ENCODE measurements at regions not wholly inside any gene's neighbourhood (a gene's known extent, or its start where the extent isn't known, plus 50 kb on each side); places are given as distances from the start of the nearest gene placed in this dataset.

DNA sequence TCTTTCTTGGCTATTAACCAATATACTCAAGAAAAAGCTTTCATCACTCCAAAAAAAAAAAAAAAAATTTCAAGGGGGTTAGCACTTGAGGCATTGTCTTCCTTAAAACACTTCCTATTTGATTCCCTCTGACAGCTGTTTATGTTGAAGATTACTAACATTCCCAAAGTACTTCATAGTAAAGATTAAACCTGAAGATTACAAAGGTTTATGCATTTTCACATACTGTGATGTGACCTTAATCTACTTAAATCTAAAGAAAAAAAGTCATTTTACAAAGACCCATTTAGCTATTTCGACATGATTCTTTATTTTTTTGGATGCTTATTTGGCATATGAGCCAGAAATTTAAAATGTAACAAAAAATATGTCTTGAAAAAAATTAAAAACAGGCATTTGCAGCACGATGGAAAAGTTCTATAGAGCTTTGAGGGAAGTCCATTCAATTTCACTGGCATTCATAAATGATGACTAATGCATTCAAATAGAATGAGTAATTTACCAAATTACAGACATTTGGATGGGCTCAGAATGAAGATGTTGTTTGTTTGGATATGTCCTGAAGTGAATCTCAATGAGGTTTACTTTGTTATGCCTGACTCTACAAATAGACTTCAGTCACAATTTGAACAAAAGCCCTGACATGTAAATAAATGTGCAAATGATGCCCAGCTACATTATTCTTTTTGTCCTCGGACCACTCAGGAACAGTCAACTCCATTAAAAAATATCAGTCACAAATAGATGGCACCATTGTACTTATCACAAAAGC is 674.6 kb upstream of the MARCKS start:
- Mint-ChIP-seq H3K36me3 (ENCODE audit: low read depth) (no peaks in the 10 kb centered on the region), H3K4me1 (no peaks in the 10 kb centered on the region), H3K27ac (no peak overlapping the region), H3K9me3 (no peaks in the 10 kb centered on the region), H3K27me3 (no peaks in the 10 kb centered on the region), H3K4me3 (no peak overlapping the region)
- ATAC-seq (no peak), DNase-seq (no peak)

DNA sequence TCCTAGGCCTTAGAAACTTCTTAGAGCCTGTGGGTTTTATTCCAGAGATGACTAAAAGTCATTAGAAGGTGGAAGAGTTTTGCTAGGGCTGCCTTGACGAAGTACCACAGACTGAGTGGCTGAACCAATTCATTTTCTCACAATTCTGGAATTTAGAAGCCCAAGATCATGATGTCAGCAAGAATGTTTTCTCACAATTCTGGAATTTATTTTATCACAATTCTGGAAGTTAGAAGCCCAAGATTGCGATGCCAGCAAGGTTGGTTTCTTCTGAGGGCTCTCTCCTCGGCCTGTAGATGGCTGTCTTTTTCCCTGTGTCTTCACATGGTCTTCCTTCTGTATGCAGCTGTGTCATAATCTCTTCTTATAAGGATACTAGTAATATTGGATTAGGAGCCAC is 672.9 kb upstream of the MARCKS start:
- H3K36me3 Mint-ChIP-seq (ENCODE audit: low read depth) = no peaks in the 10 kb centered on the region
- no peaks in the 10 kb centered on the region for H3K27me3 Mint-ChIP-seq
- H3K4me1 Mint-ChIP-seq = no peaks in the 10 kb centered on the region
- no peak overlapping the region for H3K27ac Mint-ChIP-seq
- no peak overlapping the region for H3K4me3 Mint-ChIP-seq
- ATAC-seq (no peak), DNase-seq (no peak)
- no peaks in the 10 kb centered on the region for H3K9me3 Mint-ChIP-seq

DNA sequence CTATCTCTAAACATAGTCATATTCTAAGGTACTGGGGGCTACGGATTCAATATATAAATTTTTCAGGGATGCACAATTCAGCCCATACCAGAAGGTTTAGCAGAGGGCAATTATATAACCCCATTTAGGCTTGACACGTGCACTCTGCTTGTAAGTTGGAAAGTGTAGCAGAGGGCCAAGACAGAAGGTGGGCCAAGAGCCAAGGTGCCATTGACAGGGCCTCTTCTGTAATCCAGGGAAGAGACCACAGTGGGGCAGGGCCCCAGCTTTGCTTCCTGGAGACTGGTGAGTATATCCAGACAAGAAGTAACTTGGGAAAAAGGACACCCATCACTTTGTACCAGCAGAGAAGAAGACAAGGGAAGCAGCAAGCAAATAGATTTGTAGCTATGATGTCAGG is 672.4 kb upstream of the MARCKS start:
- H3K27ac Mint-ChIP-seq = no peak overlapping the region
- H3K27me3 Mint-ChIP-seq = no peaks in the 10 kb centered on the region
- no peaks in the 10 kb centered on the region for H3K4me1 Mint-ChIP-seq
- no peaks in the 10 kb centered on the region for H3K36me3 Mint-ChIP-seq (ENCODE audit: low read depth)
- H3K4me3 Mint-ChIP-seq = no peak overlapping the region
- ATAC-seq (no peak), DNase-seq (no peak)
- no peaks in the 10 kb centered on the region for H3K9me3 Mint-ChIP-seq

DNA sequence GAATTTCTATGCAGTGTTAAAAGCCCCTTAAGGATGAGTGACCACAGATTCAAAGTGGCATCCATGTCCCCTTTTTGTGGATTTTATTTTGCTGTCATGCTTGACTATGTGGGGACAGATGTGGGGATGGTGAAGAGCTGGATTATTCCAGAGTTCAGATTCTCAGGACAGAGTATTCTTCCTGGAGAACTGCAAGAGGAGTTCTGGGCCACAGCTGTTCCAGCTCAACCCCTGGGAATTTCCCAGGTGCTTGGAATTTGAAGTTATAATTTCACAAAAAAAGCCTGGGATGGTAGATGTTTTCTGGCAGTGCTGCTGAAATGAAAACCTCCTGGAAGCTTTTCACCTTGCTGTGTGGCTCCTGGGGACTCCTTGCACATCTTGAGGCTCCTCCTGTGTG is 671.8 kb upstream of the MARCKS start:
- Mint-ChIP-seq H3K27me3 (no peaks in the 10 kb centered on the region), H3K4me3 (no peak overlapping the region), H3K9me3 (no peaks in the 10 kb centered on the region), H3K27ac (no peak overlapping the region), H3K36me3 (ENCODE audit: low read depth) (no peaks in the 10 kb centered on the region), H3K4me1 (no peaks in the 10 kb centered on the region)
- ATAC-seq = no peak
- DNase-seq = no peak

DNA sequence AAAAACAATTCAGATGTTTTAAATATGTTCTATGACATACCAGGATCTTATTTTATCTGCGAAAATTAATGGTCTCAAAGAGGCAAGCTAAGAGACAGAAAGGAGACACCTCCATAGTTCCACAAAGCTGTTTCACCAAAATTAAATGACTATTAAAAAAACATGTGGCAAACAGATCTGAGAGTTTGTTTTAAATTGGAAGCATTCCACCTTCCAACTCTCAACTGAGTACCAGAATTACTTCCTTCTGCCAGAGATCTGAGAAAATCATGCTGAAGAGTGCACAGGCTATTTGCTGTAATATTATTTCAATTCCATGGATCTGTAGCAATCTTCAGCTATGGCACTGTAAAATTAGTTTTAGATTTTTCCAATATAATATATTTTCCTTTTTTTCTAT is 669.5 kb upstream of the MARCKS start:
- no peaks in the 10 kb centered on the region for H3K9me3 Mint-ChIP-seq
- ATAC-seq = no peak
- H3K36me3 Mint-ChIP-seq (ENCODE audit: low read depth) = no peaks in the 10 kb centered on the region
- no peak overlapping the region for H3K27ac Mint-ChIP-seq
- H3K4me3 Mint-ChIP-seq = no peak overlapping the region
- DNase-seq = no peak
- no peaks in the 10 kb centered on the region for H3K27me3 Mint-ChIP-seq
- H3K4me1 Mint-ChIP-seq = no peaks in the 10 kb centered on the region

DNA sequence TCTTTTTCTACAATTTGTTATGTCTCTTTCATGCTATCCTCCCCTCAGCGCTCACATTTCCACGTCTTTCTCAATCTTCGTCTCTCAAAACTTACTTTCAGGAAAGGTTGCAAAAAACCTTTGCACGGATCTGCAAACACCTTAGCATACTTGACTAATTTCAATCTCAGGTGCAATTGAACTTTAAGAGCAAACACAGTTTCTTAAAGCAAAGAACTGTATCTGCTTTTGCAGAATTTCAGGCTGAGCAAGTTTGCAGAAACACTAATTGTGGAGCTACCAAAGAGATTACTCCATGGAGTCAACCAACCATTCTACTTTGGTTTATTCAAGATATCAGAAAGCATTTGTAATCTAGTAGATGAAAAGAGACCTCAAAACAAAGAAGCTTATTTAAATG is 668.2 kb upstream of the MARCKS start:
- Mint-ChIP-seq H3K27ac (no peak overlapping the region), H3K4me1 (no peaks in the 10 kb centered on the region), H3K36me3 (ENCODE audit: low read depth) (no peaks in the 10 kb centered on the region), H3K27me3 (no peaks in the 10 kb centered on the region), H3K4me3 (no peak overlapping the region), H3K9me3 (no peaks in the 10 kb centered on the region)
- ATAC-seq (no peak), DNase-seq (no peak)

DNA sequence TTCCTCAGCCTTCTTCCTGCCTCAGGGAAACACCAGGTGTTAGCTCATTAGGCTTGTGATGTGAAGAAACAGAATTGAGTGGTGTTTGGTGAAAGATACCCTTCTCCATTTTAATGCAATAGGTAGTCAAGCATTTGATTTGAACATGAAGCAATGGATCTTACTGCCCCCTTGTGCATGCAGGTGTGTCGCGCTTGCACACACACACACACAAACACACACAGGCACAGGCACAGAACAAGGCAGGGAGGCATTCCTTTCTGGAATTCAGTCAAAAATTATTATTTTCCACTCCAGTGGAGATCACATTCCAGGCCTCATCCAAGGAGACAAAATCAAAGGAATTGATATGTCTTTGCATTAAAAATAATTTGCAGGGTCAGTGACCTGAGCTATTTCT is 667.0 kb upstream of the MARCKS start:
- no peak overlapping the region for H3K27ac Mint-ChIP-seq
- no peaks in the 10 kb centered on the region for H3K36me3 Mint-ChIP-seq (ENCODE audit: low read depth)
- peaks cover 4% of the 10 kb centered on the region for H3K9me3 Mint-ChIP-seq
- no peaks in the 10 kb centered on the region for H3K27me3 Mint-ChIP-seq
- DNase-seq (no peak), ATAC-seq (no peak)
- H3K4me1 Mint-ChIP-seq = no peaks in the 10 kb centered on the region
- no peak overlapping the region for H3K4me3 Mint-ChIP-seq

DNA sequence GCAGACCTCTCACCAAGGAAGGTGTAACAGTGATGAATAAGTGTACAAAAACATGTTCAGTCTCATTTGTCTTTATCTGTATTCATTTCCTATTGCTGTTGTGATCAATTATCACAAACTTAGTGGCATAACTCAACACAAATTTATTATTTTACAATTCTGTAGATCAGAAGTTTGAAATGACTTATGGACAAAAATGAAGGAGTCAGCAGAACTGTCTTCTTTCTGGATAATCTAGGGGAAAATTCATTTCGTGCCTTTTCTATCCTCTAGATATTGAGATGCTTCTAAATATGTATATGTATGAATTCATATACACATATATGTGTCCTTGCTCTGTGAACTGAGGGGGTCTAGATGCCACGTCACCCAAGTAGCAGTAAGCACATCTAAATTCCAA is 663.1 kb upstream of the MARCKS start:
- Mint-ChIP-seq H3K27me3 (no peaks in the 10 kb centered on the region), H3K4me1 (no peaks in the 10 kb centered on the region), H3K27ac (no peak overlapping the region), H3K4me3 (no peak overlapping the region), H3K36me3 (ENCODE audit: low read depth) (no peaks in the 10 kb centered on the region), H3K9me3 (peaks cover 4% of the 10 kb centered on the region)
- no peak for DNase-seq
- ATAC-seq = no peak

DNA sequence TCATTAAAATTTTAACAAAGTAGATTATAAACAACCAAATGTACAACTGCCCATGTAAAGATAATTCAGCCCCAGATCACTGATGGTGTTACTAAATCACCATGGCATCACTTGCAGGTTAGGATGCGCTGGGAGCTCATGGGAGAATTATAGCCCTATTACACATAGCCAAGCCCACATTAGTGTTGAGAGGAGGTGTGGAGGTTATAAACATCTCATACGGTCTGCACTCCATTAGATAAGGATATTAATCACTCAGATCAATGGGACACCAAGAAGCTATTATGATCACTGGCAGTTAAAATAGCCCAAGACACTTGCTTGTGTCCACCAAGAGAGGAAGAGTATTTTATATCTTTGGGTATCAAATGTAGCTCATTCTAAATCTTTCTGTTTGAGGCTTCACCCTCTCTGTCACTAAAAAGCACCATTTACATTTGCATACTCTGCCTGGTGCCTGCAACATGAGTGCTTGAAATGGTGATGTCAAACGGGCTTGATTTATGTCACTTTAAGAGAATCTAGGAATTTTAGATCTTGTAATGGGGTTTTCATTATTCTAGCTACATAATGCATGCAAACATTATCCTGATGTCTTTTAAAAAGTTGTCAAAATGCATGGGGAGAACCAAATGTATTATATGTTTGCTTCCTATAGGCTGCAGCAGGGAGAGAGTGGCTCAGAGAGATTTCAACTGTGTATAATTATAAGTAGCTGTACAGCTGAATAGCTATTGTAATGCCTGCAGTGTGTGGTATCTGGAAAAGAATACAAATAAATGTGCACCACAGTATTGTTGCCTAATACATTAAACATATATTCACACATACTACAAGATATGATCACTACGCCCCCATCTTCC is 654.1 kb upstream of the MARCKS start:
- Mint-ChIP-seq H3K4me3 (no peak overlapping the region), H3K27ac (no peak overlapping the region), H3K9me3 (no peaks in the 10 kb centered on the region), H3K27me3 (no peaks in the 10 kb centered on the region), H3K4me1 (no peaks in the 10 kb centered on the region), H3K36me3 (ENCODE audit: low read depth) (no peaks in the 10 kb centered on the region)
- DNase-seq = no peak
- ATAC-seq = no peak

DNA sequence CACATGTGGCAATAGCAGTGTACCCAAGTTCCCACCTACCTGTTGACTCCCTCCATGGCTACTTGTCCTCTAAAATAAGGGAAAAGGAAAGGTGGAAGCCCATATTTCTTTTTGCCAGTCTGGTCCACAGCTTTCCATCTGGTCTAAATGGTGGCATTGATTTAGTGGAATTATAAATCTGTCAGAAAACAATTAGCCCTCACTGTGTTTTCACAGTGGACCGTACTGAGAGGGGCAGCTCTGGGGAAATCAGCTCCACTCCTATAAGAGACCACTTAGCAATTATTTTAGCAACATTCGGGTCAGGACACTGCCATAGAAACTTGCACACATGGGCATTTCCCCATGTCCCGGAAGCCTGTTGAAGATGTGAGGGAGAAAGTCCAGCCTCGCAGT is 653.4 kb upstream of the MARCKS start:
- DNase-seq (no peak), ATAC-seq (no peak)
- Mint-ChIP-seq H3K36me3 (ENCODE audit: low read depth) (no peaks in the 10 kb centered on the region), H3K4me1 (no peaks in the 10 kb centered on the region), H3K4me3 (no peak overlapping the region), H3K9me3 (no peaks in the 10 kb centered on the region), H3K27ac (no peak overlapping the region), H3K27me3 (no peaks in the 10 kb centered on the region)

DNA sequence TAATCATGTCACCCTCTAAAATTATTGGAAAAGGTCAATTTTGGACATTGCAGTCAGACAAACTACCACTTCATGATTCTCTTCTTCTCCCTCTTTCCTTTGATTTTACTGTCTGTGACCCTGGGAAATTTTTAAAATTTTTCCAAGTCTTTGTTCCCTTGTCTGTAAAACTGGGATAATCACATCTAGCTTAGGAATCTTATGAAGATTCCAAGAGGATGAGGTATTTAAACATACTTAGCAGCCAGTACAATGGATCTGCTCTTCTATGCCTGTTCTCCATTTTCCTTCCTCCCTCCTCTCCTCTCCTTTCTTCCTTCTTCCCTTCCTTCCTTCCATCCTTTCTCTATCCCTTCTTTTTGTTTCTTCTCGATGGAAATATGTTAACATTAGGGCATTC is 651.6 kb upstream of the MARCKS start:
- no peak overlapping the region for H3K4me3 Mint-ChIP-seq

DNA sequence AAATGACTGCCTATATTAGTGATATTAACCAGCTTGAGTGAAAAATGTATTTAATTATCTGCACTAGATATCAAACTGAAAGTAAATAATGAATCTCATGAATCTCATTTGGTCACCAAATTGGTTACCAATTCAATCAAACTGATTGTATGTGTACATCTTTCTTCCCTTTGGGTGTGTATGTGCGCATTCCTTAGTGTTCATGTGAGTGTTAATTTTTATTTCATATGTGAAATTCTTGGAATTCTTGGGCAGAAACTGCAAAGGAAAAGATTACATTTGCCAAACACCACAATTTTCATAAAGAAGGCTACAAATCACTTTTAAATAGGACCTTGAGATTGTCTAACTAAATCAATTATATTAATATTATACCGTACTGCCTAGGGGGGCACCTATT is 648.4 kb upstream of the MARCKS start:
- Mint-ChIP-seq H3K36me3 (ENCODE audit: low read depth) (no peaks in the 10 kb centered on the region), H3K4me1 (no peaks in the 10 kb centered on the region), H3K9me3 (no peaks in the 10 kb centered on the region), H3K27me3 (no peaks in the 10 kb centered on the region), H3K4me3 (no peak overlapping the region), H3K27ac (no peak overlapping the region)
- DNase-seq = no peak
- ATAC-seq = no peak

More for the DNA sequence above, 651.6 kb upstream of the MARCKS start:
- H3K36me3 Mint-ChIP-seq (ENCODE audit: low read depth) = no peaks in the 10 kb centered on the region
- no peak for ATAC-seq
- H3K27ac Mint-ChIP-seq = no peak overlapping the region
- H3K4me1 Mint-ChIP-seq = no peaks in the 10 kb centered on the region
- no peak for DNase-seq
- H3K27me3 Mint-ChIP-seq = no peaks in the 10 kb centered on the region
- H3K9me3 Mint-ChIP-seq = no peaks in the 10 kb centered on the region

DNA sequence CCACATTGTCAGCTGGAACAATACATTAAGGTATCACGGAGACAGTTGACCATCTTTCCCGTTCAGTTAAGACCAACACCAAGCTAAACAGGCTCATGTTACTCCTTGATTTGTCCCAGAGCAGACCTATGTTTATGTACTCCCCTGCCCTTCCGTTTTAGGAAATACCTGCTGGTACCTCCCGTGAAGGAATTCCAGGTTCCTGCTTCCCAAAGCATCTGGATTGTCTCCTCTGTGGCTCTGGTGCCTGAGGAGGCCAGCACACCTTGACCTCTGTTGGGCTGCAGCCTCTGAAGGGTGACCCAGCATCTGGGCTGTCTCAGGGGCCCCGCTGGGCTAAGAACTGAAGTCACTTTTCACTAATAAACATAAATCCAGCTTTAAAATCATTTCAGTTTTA is 647.8 kb upstream of the MARCKS start:
- Mint-ChIP-seq H3K36me3 (ENCODE audit: low read depth) (no peaks in the 10 kb centered on the region), H3K4me3 (no peak overlapping the region), H3K9me3 (no peaks in the 10 kb centered on the region), H3K27ac (no peak overlapping the region), H3K27me3 (no peaks in the 10 kb centered on the region), H3K4me1 (no peaks in the 10 kb centered on the region)
- no peak for DNase-seq
- ATAC-seq = no peak

DNA sequence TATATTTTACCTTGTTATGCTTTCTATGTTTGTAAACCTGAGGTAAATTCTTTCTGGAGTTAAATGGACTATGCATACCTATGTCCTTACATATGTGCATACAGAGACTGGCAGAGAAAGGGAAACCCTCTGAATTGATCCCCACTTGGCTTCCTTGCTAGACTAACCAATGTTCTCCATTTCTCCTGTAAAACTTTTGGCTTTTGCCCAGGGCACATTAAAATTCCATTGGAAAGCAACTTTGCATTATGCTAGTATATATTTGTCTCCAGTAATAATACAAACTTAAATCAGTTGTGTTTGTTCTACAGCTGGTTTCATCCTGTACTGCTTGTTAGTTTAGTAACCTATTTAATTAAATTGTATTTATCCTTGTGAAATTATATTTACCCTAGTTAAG is 646.0 kb upstream of the MARCKS start:
- Mint-ChIP-seq H3K27ac (no peak overlapping the region), H3K9me3 (peaks cover 4% of the 10 kb centered on the region), H3K4me3 (no peak overlapping the region), H3K27me3 (no peaks in the 10 kb centered on the region), H3K4me1 (no peaks in the 10 kb centered on the region), H3K36me3 (ENCODE audit: low read depth) (no peaks in the 10 kb centered on the region)
- DNase-seq (no peak), ATAC-seq (no peak)

DNA sequence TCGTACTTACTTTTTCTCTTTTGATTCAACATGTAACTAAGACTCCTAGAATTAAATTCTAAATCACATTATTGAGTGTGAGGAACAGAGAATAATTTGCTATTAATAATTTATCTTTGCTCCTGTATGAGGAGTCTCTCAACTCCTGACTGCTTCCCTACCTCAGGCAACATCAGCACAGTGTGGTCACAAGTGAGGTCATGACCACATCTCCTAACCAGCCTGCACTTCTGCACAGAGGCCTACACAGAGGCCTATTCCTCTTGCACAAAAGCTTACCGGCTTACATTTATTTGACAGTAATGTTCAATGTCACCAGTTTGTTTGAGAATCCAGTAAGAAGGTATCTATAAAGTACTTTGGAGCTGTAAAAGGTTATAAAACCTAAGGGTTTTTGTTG is 637.4 kb upstream of the MARCKS start:
- H3K36me3 Mint-ChIP-seq (ENCODE audit: low read depth) = no peaks in the 10 kb centered on the region
- no peaks in the 10 kb centered on the region for H3K4me1 Mint-ChIP-seq
- H3K27me3 Mint-ChIP-seq = no peaks in the 10 kb centered on the region
- H3K27ac Mint-ChIP-seq = no peak overlapping the region
- H3K4me3 Mint-ChIP-seq = no peak overlapping the region
- DNase-seq (no peak), ATAC-seq (no peak)
- peaks cover 4% of the 10 kb centered on the region for H3K9me3 Mint-ChIP-seq
